ENCODE measurements at regions not wholly inside any gene's neighbourhood (a gene's known extent, or its start where the extent isn't known, plus 50 kb on each side); places are given as distances from the start of the nearest gene placed in this dataset.

- TF ChIP-seq CTCF (IDR thresholded peaks at IDR 0.05) (no peak), POLR2A (IDR thresholded peaks at IDR 0.05) (no peak)
Measured at GRCh38 chr18:38751898-38752297, 1186.3 kb upstream of the CELF4 start.
